Breast epithelium (tissue), 4 donors: ENCODE measurements at regions not wholly inside any gene's neighbourhood (a gene's known extent, or its start where the extent isn't known, plus 50 kb on each side); places are given as distances from the start of the nearest gene placed in this dataset.

Experiments
- DNase-seq, 2 donors: peaks; one replicate each; pipeline ENCODE4 v3.0.0-alpha.2; 2019; ENCODE audit warnings: low spot score in 2 of 2
- H3K27ac ChIP-seq, 2 donors: fragments of 200-600 bp; sonication (generic) in 1 of 2; one replicate each; pipeline ENCODE4 v1.5.1; 2016 to 2019; ENCODE audit warnings: mild to moderate bottlenecking in 1 of 2
- H3K27me3 ChIP-seq, 2 donors: fragments of 200-600 bp; sonication (generic) in 1 of 2; one replicate each; pipeline versions ENCODE4 v1.5.1 to v1.6.0; 2017 to 2019; ENCODE audit warnings: control low read depth in 1 of 2, mild to moderate bottlenecking in 1 of 2
- H3K36me3 ChIP-seq: fragments of 200-600 bp; one replicate; pipeline ENCODE4 v1.5.1; 2019
- H3K4me1 ChIP-seq, 2 donors: fragments of 200-600 bp; sonication (generic); one replicate each; pipeline ENCODE4 v1.5.1; 2016 to 2019; ENCODE audit warnings: control low read depth in 1 of 2
- H3K4me3 ChIP-seq, 3 donors: fragments of 200-600 bp; sonication (generic); 1 replicate in 2 of 3; 2 replicates in 1 of 3; pipeline ENCODE4 v1.5.1; 2016 to 2019; ENCODE audit warnings: mild to moderate bottlenecking in 3 of 3, moderate library complexity in 2 of 3
- H3K9me3 ChIP-seq, 2 donors: fragments of 200-600 bp; sonication (generic) in 1 of 2; one replicate each; pipeline ENCODE4 v1.5.1; 2016 to 2019; ENCODE audit warnings: control low read depth in 1 of 2
- POLR2A ChIP-seq: fragments of 450-650 bp; IDR thresholded peaks from one replicate; pipeline ENCODE4 v1.6.1; 2016; ENCODE audit warnings: antibody characterized with exemption, mild to moderate bottlenecking, moderate library complexity
- POLR2AphosphoS5 ChIP-seq, 3 donors: sonication (generic); formaldehyde crosslinking; IDR thresholded peaks; one replicate each; pipeline ENCODE4 v1.6.1; 2017; ENCODE audit warnings: antibody characterized with exemption in 3 of 3
- intact Hi-C: fragments of 100-400 bp; cut with DNase I; formaldehyde crosslinking; loops from one replicate; pipeline ENCODE4 v1.15.1; 2023; ENCODE audit warnings: low total_unique reads
- TF ChIP-seq, protein P1 (sequence below), 3 donors: fragments of 450-650 bp; IDR thresholded peaks; one replicate each; pipeline ENCODE4 v1.5.1; 2016 to 2017; ENCODE audit warnings: antibody characterized with exemption in 3 of 3, mild to moderate bottlenecking in 3 of 3, moderate library complexity in 3 of 3

DNA sequence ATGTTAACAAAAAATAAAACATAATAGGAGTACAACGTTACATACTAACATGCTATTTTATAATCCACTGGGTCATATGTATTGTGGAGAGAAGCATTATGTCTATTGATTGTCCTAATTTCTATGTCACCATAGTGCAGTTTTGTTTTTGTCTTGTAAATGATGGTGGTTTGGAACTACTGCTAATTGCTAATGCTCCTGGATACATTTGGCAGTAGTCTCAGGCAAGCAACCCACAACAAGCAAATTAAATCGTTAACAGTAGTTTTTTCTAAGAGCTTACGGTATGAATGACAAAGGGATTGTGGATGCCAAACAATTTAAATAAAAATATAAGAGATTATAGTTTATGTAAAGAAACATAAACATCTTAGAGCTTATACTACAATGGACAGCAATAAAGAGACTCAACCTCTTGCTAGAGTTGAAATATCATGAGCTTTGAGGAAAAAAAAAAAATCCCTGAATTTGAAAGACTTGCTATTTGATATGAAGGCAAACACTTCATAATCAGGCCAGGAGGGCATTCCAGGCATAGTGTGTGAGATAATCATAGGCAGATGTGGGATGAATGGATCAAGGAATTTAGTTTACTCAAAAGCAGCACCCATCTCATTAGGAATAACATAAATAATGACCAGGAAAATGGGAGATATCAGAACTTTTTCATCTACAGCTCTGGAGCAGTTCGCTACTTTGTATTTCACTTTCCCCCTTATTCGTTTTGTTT is 181.3 kb downstream of the CCDC59 start:
- intact Hi-C loops, result no loop called here
- H3K9me3 ChIP-seq, result no peaks in the 10 kb centered on the region
- TF ChIP-seq POLR2A (no peak), POLR2AphosphoS5 (IDR thresholded peaks at IDR 0.05) (no peak)
- TF ChIP-seq, protein P1, sequence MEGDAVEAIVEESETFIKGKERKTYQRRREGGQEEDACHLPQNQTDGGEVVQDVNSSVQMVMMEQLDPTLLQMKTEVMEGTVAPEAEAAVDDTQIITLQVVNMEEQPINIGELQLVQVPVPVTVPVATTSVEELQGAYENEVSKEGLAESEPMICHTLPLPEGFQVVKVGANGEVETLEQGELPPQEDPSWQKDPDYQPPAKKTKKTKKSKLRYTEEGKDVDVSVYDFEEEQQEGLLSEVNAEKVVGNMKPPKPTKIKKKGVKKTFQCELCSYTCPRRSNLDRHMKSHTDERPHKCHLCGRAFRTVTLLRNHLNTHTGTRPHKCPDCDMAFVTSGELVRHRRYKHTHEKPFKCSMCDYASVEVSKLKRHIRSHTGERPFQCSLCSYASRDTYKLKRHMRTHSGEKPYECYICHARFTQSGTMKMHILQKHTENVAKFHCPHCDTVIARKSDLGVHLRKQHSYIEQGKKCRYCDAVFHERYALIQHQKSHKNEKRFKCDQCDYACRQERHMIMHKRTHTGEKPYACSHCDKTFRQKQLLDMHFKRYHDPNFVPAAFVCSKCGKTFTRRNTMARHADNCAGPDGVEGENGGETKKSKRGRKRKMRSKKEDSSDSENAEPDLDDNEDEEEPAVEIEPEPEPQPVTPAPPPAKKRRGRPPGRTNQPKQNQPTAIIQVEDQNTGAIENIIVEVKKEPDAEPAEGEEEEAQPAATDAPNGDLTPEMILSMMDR (IDR thresholded peaks at IDR 0.05), result no peak
- no peaks in the 10 kb centered on the region for H3K4me1 ChIP-seq
- H3K27me3 ChIP-seq, result no peaks in the 10 kb centered on the region
- no peak overlapping the region for H3K27ac ChIP-seq
- H3K4me3 ChIP-seq, result no peak overlapping the region
- no peaks in the 10 kb centered on the region for H3K36me3 ChIP-seq
- DNase-seq, result no peak

DNA sequence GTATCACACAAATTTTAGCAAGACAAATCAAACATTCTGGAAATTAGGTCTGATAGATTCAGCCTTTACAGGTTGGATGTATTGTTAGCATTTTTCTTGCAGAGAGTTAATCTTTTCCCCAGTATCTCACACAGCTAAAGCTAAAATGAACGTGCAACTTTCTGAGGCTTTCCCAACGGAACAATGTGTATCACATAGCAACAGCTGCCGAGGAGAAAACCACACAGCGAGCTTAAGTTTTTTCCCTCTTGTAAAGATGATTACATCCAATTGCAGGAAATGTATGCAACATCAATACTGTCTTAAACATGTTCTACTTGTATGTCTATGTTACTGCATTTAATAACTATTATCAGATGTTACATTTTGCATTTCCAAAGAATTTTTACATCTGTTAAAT is 182.2 kb downstream of the CCDC59 start:
- DNase-seq, result no peak
- no peaks in the 10 kb centered on the region for H3K27me3 ChIP-seq
- H3K4me3 ChIP-seq, result no peak overlapping the region
- H3K4me1 ChIP-seq, result no peaks in the 10 kb centered on the region
- H3K36me3 ChIP-seq, result no peaks in the 10 kb centered on the region
- no peak overlapping the region for H3K27ac ChIP-seq
- no peaks in the 10 kb centered on the region for H3K9me3 ChIP-seq
- intact Hi-C loops, result no loop called here
- TF ChIP-seq, protein P1 (IDR thresholded peaks at IDR 0.05), result no peak
- TF ChIP-seq POLR2A, result no peak
- TF ChIP-seq POLR2AphosphoS5 (IDR thresholded peaks at IDR 0.05), result no peak

DNA sequence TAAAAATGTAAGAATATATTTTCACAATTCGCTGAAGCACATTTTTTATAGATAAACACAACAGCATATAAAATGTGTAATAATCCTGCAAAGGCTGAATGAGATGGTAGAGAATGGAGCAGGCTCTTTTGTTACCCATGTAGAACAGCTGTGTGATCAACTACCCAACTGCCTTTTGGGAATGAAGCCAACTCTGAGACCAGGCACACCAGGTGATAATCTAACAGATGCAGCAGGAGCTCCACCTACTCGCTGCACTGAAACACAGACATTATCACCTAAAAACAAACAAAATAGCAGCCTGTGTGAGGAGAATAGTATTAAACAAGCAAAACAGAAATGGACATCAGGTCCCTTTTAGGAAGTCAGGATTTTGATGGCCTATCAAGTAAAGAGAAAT is 183.3 kb downstream of the CCDC59 start:
- no peaks in the 10 kb centered on the region for H3K36me3 ChIP-seq
- H3K27ac ChIP-seq, result no peak overlapping the region
- H3K4me1 ChIP-seq, result no peaks in the 10 kb centered on the region
- intact Hi-C loops, result no loop called here
- H3K27me3 ChIP-seq, result no peaks in the 10 kb centered on the region
- no peaks in the 10 kb centered on the region for H3K9me3 ChIP-seq
- DNase-seq, result no peak
- H3K4me3 ChIP-seq, result no peak overlapping the region
- TF ChIP-seq, protein P1 (IDR thresholded peaks at IDR 0.05), result no peak
- TF ChIP-seq POLR2A (no peak), POLR2AphosphoS5 (IDR thresholded peaks at IDR 0.05) (no peak)

DNA sequence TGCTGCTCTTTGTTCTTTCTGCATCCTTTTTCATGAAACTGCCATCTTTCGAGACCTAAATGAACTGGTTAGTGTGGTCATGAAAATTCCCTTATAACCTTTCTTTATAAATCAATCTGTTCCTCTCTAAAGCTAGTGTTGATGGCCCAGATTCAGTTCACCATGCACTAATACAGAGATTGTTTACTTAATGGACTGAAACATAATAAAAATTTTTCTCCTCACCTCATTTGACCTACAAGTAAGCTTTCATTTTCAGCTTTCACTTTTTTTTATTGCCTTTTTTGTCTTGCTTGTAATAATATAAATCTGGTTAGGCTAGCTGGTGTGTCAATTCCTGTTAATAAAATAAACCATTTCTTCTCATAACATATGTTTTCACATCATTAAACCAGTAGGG is 183.8 kb downstream of the CCDC59 start:
- no peaks in the 10 kb centered on the region for H3K27me3 ChIP-seq
- no peak for DNase-seq
- no peaks in the 10 kb centered on the region for H3K4me1 ChIP-seq
- H3K36me3 ChIP-seq, result no peaks in the 10 kb centered on the region
- intact Hi-C loops, result no loop called here
- no peaks in the 10 kb centered on the region for H3K9me3 ChIP-seq
- TF ChIP-seq POLR2A (no peak), POLR2AphosphoS5 (IDR thresholded peaks at IDR 0.05) (no peak)
- TF ChIP-seq, protein P1 (IDR thresholded peaks at IDR 0.05), result no peak
- H3K27ac ChIP-seq, result no peak overlapping the region
- no peak overlapping the region for H3K4me3 ChIP-seq

DNA sequence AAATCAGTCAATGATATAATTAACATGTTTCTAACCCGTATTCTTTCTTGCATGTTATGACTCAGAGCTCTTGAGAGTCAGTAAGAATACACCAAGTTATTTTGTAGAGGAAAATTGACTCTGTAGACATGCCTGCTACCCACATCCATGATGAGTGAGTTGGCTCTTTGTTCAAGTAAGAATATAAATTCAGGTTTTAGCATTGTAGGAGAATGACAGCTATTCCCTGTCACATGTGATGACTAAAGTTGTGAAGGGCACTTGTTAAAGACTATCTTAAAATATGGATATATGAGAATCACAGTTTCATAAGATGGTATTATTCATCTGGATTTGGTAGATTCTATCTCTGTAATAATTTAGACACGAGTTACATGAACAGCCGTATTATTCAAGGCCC is 209.1 kb downstream of the CCDC59 start:
- H3K27ac ChIP-seq, result no peak overlapping the region
- no peaks in the 10 kb centered on the region for H3K36me3 ChIP-seq
- intact Hi-C loops, result no loop called here
- no peak overlapping the region for H3K4me3 ChIP-seq
- peaks cover 0 to 5% of the 10 kb centered on the region in 2 donors for H3K9me3 ChIP-seq
- TF ChIP-seq, protein P1 (IDR thresholded peaks at IDR 0.05), result no peak
- TF ChIP-seq POLR2AphosphoS5 (IDR thresholded peaks at IDR 0.05), result no peak
- TF ChIP-seq POLR2A, result no peak
- no peaks in the 10 kb centered on the region for H3K4me1 ChIP-seq
- no peak for DNase-seq
- H3K27me3 ChIP-seq, result no peaks in the 10 kb centered on the region
